ENCODE measurements at regions not wholly inside any gene's neighbourhood (a gene's known extent, or its start where the extent isn't known, plus 50 kb on each side); places are given as distances from the start of the nearest gene placed in this dataset.

DNA sequence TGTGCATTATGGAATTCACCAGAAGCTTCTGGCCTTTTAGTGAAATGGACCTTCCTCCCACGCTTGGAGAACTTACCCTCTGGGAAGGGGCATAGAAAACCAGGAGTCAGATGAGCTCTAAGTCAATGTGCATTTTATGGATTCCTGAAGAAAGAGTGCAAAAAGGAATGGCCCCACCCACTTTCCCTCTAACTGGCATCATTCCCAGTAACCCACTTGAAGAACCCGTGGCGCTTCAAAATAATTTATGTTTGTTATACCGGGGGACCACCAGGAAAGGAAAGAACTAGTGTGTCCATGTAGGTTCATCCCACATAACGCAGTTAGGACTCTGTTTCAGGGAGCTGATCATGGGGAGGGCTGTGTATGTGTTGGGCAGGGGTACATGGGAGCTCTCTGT is 1153.4 kb downstream of the TMEM121 start:
- Histone ChIP-seq H3K4me1 (no peaks in the 10 kb centered on the region), H3K4me3 (no peak overlapping the region), H3K27ac (no peak overlapping the region), H3K36me3 (no peaks in the 10 kb centered on the region), H3K27me3 (no peaks in the 10 kb centered on the region), H3K9me3 (no peaks in the 10 kb centered on the region)
- intact Hi-C loops (cut with DNase I; ENCODE audit: low total_unique reads), result no loop called here
- DNase-seq, result no peak
- TF ChIP-seq, protein P1, sequence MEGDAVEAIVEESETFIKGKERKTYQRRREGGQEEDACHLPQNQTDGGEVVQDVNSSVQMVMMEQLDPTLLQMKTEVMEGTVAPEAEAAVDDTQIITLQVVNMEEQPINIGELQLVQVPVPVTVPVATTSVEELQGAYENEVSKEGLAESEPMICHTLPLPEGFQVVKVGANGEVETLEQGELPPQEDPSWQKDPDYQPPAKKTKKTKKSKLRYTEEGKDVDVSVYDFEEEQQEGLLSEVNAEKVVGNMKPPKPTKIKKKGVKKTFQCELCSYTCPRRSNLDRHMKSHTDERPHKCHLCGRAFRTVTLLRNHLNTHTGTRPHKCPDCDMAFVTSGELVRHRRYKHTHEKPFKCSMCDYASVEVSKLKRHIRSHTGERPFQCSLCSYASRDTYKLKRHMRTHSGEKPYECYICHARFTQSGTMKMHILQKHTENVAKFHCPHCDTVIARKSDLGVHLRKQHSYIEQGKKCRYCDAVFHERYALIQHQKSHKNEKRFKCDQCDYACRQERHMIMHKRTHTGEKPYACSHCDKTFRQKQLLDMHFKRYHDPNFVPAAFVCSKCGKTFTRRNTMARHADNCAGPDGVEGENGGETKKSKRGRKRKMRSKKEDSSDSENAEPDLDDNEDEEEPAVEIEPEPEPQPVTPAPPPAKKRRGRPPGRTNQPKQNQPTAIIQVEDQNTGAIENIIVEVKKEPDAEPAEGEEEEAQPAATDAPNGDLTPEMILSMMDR (IDR thresholded peaks at IDR 0.05), result no peak
- no peak for TF ChIP-seq POLR2A (IDR thresholded peaks at IDR 0.05)

DNA sequence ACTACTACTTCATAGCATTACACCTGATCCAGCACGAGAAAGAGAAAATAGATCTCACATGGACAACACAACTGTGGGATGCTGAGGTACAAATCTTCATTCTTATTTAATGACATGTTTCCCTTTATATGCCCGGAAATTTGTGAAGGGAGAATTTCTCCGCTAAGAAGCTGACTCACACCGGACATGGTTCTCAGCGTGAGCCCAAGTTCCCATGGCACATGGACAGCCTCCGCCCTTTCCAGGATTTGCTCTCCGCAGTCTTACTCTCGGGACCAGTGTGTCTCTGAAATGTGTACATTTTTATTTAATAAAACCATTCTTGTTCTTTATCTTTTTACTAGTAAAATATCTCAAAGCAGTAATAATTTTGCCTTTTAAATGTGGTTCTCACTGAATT is 1154.8 kb downstream of the TMEM121 start:
- no peak overlapping the region for H3K27ac ChIP-seq
- no peak overlapping the region for H3K4me3 ChIP-seq
- no peak for DNase-seq
- intact Hi-C loops (cut with DNase I; ENCODE audit: low total_unique reads), result no loop called here
- TF ChIP-seq, protein P1 (IDR thresholded peaks at IDR 0.05), result no peak
- no peak for TF ChIP-seq POLR2A (IDR thresholded peaks at IDR 0.05)
- H3K27me3 ChIP-seq, result no peaks in the 10 kb centered on the region
- no peaks in the 10 kb centered on the region for H3K36me3 ChIP-seq
- no peaks in the 10 kb centered on the region for H3K4me1 ChIP-seq
- H3K9me3 ChIP-seq, result no peaks in the 10 kb centered on the region

DNA sequence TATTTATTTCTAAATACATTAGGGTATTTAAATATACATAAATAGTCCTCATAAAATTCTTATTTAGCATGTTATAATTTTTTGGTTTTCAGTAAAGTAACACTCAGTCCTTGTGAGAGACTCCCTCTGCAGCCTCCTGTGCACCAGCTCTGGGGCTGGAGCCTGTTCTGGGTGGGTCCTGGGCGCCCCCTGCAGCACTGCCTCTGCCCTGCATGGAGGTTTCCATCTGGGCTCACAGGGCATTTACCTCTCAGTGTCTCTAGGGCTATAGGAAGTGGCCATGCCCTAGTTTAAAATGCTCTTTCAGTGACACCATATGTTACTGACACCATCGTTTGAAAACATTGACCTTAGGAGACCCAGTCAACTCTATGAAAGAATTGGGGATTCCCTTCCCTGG is 1155.2 kb downstream of the TMEM121 start:
- H3K4me3 ChIP-seq, result no peak overlapping the region
- intact Hi-C loops (cut with DNase I; ENCODE audit: low total_unique reads), result no loop called here
- no peaks in the 10 kb centered on the region for H3K27me3 ChIP-seq
- DNase-seq, result no peak
- TF ChIP-seq, protein P1 (IDR thresholded peaks at IDR 0.05), result no peak
- no peak for TF ChIP-seq POLR2A (IDR thresholded peaks at IDR 0.05)
- no peaks in the 10 kb centered on the region for H3K9me3 ChIP-seq
- H3K4me1 ChIP-seq, result no peaks in the 10 kb centered on the region
- H3K36me3 ChIP-seq, result no peaks in the 10 kb centered on the region
- no peak overlapping the region for H3K27ac ChIP-seq

DNA sequence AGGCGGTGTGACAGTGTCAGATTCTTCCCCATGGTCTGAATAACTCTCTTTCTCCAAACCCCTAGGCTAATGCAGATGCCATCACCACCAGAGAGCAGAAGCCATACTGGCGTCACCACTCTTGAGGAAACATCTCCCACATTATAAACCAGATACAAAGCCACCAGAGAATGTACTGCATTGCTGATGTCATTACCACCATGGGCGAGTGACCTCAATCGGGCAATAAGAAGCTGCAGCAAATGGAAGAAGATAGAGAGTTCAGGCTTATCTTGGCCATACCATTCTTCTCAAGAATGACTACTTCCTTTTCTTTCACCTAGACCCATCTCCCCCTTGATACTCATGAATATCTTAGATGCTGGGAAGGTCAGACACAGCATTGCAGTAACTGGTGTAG is 1157.2 kb downstream of the TMEM121 start:
- no peak overlapping the region for H3K4me3 ChIP-seq
- H3K4me1 ChIP-seq, result no peaks in the 10 kb centered on the region
- intact Hi-C loops (cut with DNase I; ENCODE audit: low total_unique reads), result no loop called here
- H3K36me3 ChIP-seq, result no peaks in the 10 kb centered on the region
- no peak overlapping the region for H3K27ac ChIP-seq
- TF ChIP-seq, protein P1 (IDR thresholded peaks at IDR 0.05), result no peak
- no peak for TF ChIP-seq POLR2A (IDR thresholded peaks at IDR 0.05)
- DNase-seq, result no peak
- H3K27me3 ChIP-seq, result peaks cover 0 to 3% of the 10 kb centered on the region in 2 donors
- no peaks in the 10 kb centered on the region for H3K9me3 ChIP-seq

DNA sequence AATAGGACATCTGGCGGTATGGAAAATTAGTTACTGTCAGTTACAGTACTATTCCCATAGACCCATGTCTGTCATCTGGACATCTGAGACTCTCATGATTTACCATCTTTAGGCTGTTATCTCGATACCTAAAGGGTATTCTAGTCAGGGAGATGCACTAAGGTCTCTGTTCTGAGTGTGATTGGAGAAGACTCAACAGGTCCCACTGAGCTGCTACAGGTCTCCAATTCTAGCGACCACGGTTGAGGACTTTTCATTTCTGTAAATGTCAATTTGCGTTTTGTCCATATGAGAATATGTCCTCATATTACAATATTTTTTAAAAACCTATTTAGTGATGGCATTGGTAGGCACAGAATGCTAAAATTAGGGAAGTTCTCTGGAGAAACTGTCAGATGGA is 1160.2 kb downstream of the TMEM121 start:
- H3K27me3 ChIP-seq, result peaks cover 0 to 3% of the 10 kb centered on the region in 2 donors
- H3K4me3 ChIP-seq, result no peak overlapping the region
- no peaks in the 10 kb centered on the region for H3K9me3 ChIP-seq
- H3K27ac ChIP-seq, result no peak overlapping the region
- intact Hi-C loops (cut with DNase I; ENCODE audit: low total_unique reads), result no loop called here
- no peak for DNase-seq
- H3K4me1 ChIP-seq, result no peaks in the 10 kb centered on the region
- no peaks in the 10 kb centered on the region for H3K36me3 ChIP-seq
- no peak for TF ChIP-seq POLR2A (IDR thresholded peaks at IDR 0.05)
- TF ChIP-seq, protein P1 (IDR thresholded peaks at IDR 0.05), result no peak
